G401 (cell line): ENCODE measurements at regions not wholly inside any gene's neighbourhood (a gene's known extent, or its start where the extent isn't known, plus 50 kb on each side); places are given as distances from the start of the nearest gene placed in this dataset.
A peak's percentile ranks its signal among the peaks of the same experiment; 100 is the strongest.

Experiments used
- DNase-seq: peaks from one replicate; pipeline ENCODE4 v3.0.0-alpha.2; 2015; ENCODE audit warnings: low spot score
- in situ Hi-C: cut with HindIII; loops from 2 replicates; pipeline ENCODE4 v1.10.0; 2016; ENCODE audit warnings: low sequenced_read_pairs, mixed read lengths

DNA sequence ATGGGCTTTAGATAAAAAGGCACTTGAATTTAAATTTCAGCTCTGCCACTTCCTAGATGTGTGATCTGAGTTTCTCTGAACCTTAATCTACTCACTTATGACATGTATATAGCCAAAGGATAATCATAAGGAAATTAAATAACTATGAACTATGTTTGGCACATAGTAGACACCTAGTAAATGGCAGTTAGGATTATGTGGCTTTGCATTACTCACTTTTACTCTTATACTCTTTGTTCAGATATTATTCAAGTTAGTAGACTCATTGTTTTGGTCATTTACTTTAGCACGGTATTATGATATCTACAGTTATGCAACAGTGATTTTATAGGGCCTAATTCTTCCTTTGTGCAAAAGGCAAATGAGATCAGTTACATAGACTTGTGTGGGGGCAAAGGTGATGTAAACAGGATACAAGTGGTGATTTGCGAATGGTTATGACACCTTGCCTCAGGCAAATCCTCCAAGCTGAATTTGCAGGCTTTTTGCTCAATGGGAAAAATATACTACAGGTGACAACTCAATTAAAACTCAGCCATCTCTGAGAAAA, 297.2 kb upstream of the PBX1 start:
- DNase-seq, result no peak
- in situ Hi-C loops, result no loop called here

DNA sequence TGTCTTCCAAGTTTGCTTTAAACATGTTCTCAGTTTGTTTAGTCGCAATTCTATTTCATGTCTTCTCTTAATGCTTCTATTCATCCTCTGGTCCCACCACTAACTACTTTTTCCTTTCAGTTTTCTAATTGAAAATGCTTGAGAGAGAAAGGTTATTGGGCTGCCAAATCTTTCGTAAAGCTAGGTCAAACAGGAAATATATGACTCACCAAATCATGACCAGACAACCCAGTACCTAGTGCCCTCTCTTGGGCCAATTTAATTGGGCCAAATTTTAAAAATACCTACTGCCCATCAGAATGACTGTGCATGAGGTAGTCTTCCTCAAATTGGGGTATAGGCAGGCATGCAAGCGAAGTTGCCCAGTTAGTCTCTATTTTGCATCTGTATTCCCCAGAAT, 295.4 kb upstream of the PBX1 start:
- DNase-seq, result no peak

DNA sequence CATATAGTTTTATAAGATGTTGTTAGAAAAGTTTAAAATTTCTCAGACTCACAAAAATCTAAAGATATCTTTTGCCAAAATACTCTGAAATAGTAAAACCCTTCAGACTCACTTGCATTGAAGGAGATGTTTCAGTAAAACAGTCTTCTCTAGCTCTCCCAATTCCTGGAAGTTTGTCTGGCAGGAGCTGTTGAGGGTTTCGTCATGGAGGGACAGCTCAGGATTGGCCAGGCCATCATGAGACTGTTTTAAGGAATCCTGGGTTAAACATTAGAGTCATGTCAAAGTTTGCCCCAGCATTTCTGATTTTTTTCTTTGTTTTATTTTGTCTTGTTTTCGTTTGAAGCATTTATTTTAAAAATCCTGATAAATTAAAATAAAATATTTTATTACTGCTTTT, 293.8 kb upstream of the PBX1 start:
- in situ Hi-C loops, result no loop called here
- no peak for DNase-seq

More for the DNA sequence above, 295.4 kb upstream of the PBX1 start:
- in situ Hi-C loops, result no loop called here

DNA sequence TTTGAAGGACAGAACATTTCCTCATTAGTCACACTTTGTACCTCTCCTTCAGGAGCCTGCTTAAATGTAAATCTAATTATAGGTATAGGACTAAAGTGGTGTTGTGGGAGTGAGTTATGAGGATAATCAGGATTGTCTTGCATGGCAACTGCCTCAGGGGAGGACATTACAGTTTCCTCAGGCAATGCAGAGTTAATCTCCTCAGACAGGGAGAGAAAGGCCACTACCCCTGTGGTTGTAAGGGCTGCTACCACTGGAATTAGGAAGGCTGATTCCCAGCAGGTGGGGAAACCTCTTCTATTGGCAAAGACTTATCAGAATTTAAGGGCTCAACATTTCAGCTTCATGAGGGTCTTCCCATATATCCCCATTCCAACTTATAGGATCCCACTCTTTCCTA, 286.8 kb upstream of the PBX1 start:
- no peak for DNase-seq
- in situ Hi-C loops, result no loop called here

DNA sequence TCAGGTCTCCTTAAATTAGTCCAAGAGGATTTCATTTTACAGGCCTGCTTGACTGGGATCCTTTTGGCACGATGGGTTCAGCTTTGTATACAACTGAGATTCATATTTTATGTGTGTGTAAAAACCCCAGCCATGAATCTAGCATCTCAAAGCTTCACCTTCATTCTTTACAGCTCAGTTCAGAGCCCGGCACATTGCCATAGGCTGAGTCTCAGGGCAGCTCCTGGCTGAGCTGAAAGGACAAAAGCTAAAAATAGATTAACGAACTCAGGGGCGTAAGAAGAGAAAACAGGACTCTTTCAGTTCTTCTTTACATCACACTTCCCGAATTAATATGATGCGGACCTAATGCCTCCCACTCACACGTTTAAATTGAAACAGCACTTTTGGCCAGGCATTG, 262.8 kb upstream of the PBX1 start:
- in situ Hi-C loops, result no loop called here
- peak; percentile 56 for DNase-seq

DNA sequence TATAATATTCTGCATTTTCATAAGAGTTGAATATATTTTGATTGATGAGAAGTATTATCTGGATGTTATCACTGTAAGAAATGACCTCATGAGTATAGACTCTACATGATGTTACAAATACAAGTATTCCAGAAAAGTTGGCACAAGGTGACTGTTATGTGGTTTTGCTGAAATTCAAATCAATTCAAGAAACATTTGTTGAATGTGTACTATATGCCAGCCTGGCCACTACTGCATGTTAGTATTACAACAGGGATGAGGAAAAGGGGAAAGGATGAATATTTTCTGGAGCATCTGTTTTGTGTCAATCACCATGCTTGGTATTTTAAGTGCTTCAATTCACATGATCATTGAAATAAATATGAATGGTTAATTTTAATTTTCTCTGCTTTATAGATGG, 250.9 kb upstream of the PBX1 start:
- in situ Hi-C loops, result no loop called here
- no peak for DNase-seq

DNA sequence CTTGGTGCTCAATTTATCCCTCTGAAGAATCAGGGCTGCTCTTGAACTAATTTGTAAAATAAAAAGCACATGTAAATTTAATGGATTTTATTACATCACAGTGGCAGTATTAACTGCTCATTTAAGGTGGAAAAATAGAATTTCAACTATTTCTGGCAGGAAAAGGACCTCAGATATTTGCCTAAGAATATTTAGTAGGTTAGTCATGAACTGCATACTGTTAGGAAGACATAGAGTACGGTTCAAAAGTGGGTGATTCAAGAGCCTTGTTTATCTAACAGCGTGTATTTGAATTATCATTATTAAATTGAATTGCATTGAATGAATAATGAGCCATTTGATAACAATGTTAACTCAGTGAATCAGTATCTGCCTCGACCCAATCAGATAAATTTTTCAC, 248.8 kb upstream of the PBX1 start:
- DNase-seq, result no peak
- in situ Hi-C loops, result no loop called here

DNA sequence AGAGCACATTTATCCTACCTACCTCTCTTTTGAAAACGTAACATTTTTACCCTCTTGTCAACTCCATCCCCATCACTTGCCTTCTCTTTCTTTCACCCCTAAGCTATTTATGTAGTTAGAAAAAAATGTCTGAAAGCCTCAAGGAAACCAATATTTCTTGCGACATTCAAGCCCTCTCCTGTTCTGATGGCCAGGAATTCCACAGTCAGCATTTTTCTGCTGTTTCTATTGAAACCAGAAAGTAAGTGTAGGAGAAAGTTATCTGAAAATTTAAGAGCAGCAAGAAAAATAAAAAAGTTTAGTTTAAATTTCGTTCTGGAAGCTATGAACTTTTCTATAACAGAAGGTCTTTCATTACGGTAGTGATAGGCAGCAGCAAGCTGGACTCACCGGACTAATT, 247.6 kb upstream of the PBX1 start:
- no peak for DNase-seq

DNA sequence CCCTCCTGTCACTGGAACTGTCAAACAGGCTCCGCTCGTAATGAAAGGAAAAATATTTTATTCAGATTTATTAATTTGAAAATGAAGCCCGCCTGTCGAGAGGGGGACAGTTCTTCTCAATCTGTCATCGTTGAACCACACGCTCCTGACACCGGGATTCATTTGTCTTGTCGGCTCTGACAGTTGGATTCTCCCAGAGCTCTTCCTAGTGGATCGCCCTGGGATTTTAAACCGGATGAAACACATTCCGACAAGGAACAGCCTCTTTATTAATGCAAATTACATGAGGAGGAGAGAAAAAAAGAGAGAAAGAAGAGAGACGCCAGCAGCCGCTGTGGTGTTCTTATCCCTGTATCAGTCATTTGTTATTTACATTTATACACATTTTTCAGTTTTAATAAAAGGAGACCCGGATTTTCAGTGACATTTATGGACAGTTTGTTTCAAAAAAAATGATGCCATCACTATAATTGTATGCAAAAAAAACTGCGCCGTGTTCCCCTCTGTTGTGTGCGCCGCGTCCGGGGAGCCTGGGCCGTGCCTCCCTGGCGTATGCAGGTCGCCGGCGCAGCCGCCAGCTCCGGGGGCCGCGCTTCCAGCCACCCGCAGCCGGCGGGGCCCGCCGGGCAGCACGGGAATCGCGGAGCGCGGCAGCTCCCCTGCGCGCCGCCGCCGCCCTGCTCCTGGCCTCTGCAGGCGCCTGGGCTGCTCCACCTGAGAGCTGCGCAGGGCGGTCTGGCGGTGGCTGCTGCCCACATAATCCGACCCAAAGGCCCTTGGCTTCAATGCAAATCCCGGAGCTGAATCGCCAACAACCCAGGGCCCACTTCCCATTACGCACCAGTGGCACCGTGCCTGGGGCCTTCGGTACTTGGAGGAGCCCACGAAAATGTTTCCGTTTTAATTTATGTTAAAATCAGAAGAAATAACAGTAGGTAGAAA, 237.9 kb upstream of the PBX1 start:
- in situ Hi-C loops, result no loop called here
- DNase-seq, result peak; percentile 47

More for the DNA sequence above, 247.6 kb upstream of the PBX1 start:
- in situ Hi-C loops, result no loop called here

DNA sequence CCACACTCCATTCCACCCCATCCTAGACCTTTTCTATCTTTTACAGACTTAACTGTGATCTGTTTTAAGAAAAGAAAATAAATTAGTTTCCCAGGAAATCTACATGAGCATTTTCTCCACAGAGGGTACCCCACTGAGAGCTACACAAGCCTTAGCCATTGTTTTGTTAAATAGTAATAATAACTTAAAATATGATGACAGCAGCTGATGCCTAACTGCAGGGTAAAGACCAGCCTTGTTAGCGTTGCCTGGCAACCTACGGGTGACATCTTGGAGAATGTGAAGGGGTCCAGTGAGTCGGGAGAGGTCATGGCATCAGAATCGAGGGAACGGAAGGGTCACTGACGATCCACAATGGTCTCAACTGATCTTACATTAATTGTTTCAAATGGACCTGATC, 233.2 kb upstream of the PBX1 start:
- no peak for DNase-seq
- in situ Hi-C loops, result no loop called here

DNA sequence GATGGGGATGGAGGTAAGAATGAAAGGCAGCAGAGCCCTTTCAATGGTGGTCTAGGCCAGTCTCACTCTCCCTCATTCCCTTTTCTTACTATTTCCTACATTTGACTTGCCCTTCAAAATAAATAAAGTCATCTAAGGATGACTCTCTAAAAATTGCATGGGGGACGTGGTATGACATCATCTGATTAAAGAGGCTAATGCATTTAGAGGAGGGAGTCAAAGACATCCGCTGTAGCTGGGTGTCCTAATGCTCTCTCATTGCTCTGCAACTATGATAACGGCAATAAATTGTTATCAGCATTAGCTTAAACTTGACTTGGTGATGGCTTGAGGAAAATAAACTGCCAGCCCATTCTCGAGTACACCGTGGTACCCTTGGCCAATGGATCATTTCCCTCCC, 225.6 kb upstream of the PBX1 start:
- DNase-seq, result no peak

DNA sequence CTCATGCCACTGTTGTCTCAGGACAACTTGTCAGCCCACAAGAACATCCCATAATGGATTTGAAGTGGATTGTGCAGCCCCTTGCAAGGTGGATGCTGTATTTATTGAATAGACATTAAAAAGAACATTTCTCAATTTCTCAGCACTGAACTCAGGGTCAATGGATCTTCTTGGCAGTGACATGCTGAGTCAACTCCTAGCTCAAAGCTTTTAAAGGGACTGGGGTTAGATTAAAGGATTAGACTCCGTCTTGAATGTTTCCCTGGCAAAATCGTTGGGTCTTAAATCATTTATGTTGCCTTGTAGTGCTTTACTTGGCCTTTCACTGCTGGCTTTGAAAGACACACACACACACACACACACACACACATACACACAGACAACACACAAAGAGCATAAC, 221.6 kb upstream of the PBX1 start:
- no peak for DNase-seq
- in situ Hi-C loops, result no loop called here

More for the DNA sequence above, 225.6 kb upstream of the PBX1 start:
- in situ Hi-C loops, result no loop called here

DNA sequence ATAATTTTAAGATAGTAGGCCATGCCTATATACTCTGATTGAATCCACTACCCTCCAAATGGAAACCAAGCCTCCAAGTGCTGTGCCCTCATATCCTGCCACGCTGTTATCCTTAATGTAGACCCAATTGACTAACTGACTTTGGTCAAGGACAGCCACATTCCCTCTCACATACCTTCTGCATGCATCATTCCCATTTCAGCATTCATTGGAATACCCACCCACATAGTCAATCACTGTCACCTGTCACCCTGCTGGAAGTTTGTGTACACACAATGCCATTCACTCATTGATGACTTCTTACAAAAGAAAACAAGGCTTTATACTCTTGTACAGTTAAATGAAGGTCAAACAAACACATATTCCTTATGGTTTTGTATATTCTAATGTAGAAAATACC, 221.1 kb upstream of the PBX1 start:
- in situ Hi-C loops, result no loop called here
- DNase-seq, result no peak

DNA sequence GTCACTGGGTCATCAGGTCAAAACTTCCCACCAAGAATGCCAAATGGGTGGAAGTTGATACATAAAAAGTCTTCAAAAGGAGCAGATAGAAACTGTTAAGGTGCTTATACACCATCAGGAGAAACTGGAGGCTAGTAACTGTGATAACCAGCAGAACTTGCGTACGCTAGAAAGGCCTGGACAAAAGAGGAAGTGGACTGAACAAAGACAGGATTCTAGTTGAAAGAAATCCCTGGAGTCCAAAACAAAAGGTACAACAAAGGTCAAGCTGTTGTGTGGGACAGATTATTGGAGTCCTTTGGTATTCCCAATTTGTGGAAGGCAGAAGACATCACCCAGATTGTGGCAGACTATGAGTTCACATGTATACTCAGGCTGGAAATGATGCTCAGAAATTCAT, 215.8 kb upstream of the PBX1 start:
- in situ Hi-C loops, result no loop called here
- DNase-seq, result no peak

DNA sequence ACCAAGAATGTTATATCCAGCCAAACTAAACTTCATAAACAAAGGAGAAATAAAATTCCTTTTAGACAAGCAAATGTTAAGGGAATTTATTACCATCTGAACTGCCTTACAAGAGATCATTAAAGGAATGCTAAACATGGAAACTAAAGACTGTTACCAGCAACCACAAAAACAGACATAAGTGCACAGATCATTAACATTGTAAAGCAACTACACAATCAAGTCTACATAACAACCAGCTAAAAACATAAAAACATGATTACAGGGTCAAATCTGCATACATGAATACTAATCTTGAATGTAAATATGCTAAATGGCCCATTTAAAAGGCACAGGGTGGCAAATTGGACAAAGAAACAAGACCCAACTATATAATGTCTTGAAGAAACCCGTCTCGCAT, 211.0 kb upstream of the PBX1 start:
- in situ Hi-C loops, result no loop called here
- DNase-seq, result no peak

DNA sequence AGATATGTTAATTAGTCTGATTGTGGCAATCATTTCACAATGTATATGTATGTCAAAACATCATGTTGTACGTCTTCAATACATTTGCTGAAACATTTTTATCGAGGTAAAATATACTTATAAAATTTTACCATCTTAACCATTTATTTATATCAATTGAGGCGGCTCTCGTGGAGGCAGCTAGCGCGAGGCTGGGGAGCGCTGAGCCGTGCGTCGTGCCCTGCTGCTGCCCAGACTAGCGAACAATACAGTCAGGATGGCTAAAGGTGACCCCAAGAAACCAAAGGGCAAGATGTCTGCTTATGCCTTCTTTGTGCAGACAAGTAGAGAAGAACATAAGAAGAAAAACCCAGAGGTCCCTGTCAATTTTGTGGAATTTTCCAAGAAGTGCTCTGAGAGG, 202.5 kb upstream of the PBX1 start:
- in situ Hi-C loops, result no loop called here
- no peak for DNase-seq

DNA sequence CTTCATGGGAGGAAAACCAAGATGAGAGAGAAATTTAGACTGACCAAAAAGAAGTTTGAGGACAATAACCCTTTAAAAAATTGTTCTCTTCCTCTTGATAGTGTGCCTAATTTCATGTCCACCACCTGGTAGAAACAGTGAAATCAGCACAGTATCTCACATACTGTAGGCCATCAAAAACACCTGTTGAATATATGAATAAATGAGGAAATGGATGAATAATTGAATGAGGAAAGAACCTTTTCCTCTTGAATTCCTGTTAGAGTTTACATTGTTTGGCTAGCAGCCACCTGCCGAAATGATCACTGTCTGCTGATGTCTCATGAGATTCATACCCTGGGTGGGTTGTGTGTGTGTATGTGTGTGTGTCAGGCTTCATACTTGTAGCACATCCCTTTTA, 198.7 kb upstream of the PBX1 start:
- no peak for DNase-seq
- in situ Hi-C loops, result no loop called here

DNA sequence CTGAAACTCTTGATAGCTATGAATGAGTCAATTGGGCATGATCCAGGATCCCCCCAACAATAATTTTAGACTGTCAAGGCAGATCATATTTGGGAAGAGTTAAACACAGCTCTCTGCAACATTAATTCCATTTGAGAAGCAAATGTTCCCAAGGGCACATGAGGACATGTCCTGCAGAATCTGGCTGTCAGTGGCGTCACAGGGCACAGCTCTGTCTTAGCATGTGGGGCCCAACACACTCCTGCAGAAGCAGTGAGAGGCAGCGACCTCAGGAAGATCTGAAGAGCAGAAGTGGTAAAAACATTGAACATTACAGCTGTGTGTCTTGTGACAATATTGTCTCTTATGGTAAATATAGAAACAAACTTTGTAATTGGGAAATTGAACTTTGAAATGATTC, 197.1 kb upstream of the PBX1 start:
- in situ Hi-C loops, result no loop called here
- DNase-seq, result no peak

DNA sequence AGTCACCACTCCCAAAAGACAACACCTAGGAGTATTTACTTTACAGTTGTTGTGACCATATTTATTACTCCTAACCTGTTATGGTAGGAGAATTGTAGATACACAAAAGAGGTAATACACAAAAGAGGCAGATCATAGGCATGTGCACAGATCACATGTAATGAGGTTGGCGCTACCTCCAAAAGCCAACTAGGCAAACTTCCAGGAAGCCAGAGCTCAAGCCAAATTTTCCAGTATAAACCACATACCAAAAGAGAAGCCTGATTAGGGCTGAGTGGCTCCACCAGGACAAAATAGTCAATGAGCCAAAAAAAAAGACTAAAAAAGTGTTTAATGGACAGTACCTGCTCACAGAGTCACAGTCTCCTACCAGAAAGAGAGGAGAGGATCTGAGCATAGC, 195.0 kb upstream of the PBX1 start:
- no peak for DNase-seq
- in situ Hi-C loops, result no loop called here

DNA sequence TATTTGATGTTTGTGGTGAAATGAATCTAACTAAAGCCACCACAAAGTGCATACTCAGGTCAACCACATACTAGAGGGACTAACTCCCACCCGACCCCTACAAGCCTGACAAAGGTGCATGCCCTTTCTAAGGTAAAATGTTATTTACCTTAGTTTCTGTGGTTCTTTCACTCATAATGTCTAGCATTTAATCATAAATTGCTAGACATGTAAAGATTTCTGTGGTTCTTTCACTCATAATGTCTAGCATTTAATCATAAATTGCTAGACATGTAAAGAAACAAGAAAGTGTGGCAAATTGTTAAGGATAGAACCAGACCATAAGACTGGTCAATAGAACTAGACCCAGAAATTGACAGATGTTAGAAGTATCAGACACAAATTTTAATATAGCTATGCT, 193.0 kb upstream of the PBX1 start:
- DNase-seq, result no peak
- in situ Hi-C loops, result no loop called here
